Inflammatory macrophage treated with lipopolysaccharide for 1 hour (primary cell): ENCODE measurements at regions not wholly inside any gene's neighbourhood (a gene's known extent, or its start where the extent isn't known, plus 50 kb on each side); places are given as distances from the start of the nearest gene placed in this dataset.
"Not testable (repeated sequence)": the region's sequence is repeated elsewhere in the genome, so short reads cannot be mapped to it uniquely, and the experiment has no call there.

Experiments
- DNase-seq, 2 donors: peaks; one replicate each; pipeline ENCODE4 v3.0.0-alpha.2; 2020 to 2022

GRCh38 chr14:84071061-84071460 is 1458.9 kb upstream of the FLRT2 start:
- no peak for DNase-seq

- DNase-seq: no peak
These were observed 1455.3 kb upstream of the FLRT2 start for GRCh38 chr14:84074626-84075025.

GRCh38 chr14:84080944-84081343 is 1449.0 kb upstream of the FLRT2 start:
- no peak for DNase-seq

- no peak for DNase-seq
These were observed 1445.8 kb upstream of the FLRT2 start for GRCh38 chr14:84084056-84084630.

- no peak for DNase-seq
These were observed 1444.5 kb upstream of the FLRT2 start for GRCh38 chr14:84085493-84085892.

- DNase-seq: no peak
These were observed 1443.2 kb upstream of the FLRT2 start for GRCh38 chr14:84086714-84087113.

GRCh38 chr14:84087986-84088531 is 1441.9 kb upstream of the FLRT2 start:
- no peak for DNase-seq

GRCh38 chr14:84090837-84091236 is 1439.1 kb upstream of the FLRT2 start:
- no peak for DNase-seq

GRCh38 chr14:84095681-84096080 is 1434.3 kb upstream of the FLRT2 start:
- DNase-seq: no peak

- no peak for DNase-seq
These were observed 1431.7 kb upstream of the FLRT2 start for GRCh38 chr14:84098261-84098660.

GRCh38 chr14:84099560-84099959 is 1430.4 kb upstream of the FLRT2 start:
- DNase-seq: not testable (repeated sequence)

GRCh38 chr14:84107835-84108343 is 1422.1 kb upstream of the FLRT2 start:
- DNase-seq: no peak

GRCh38 chr14:84108746-84109457 is 1421.0 kb upstream of the FLRT2 start:
- DNase-seq: no peak

GRCh38 chr14:84112589-84112988 is 1417.4 kb upstream of the FLRT2 start:
- no peak for DNase-seq

GRCh38 chr14:84125676-84126075 is 1404.3 kb upstream of the FLRT2 start:
- no peak for DNase-seq

- no peak for DNase-seq
These were observed 1402.4 kb upstream of the FLRT2 start for GRCh38 chr14:84127495-84127894.

GRCh38 chr14:84128050-84128449 is 1401.9 kb upstream of the FLRT2 start:
- DNase-seq: no peak

- peak; percentile 20 to 38 for DNase-seq
These were observed 1400.9 kb upstream of the FLRT2 start for GRCh38 chr14:84129007-84129406.

- no peak for DNase-seq
These were observed 1400.0 kb upstream of the FLRT2 start for GRCh38 chr14:84129941-84130340.

- DNase-seq: no peak
These were observed 1398.0 kb upstream of the FLRT2 start for GRCh38 chr14:84131924-84132323.

- no peak for DNase-seq
These were observed 1385.8 kb upstream of the FLRT2 start for GRCh38 chr14:84144166-84144565.

- DNase-seq: no peak
These were observed 1377.5 kb upstream of the FLRT2 start for GRCh38 chr14:84152452-84152851.

- no peak for DNase-seq
These were observed 1367.3 kb upstream of the FLRT2 start for GRCh38 chr14:84162633-84163032.

- no peak for DNase-seq
These were observed 1362.9 kb upstream of the FLRT2 start for GRCh38 chr14:84167026-84167425.
